GM18907 (cell line): ENCODE measurements at regions not wholly inside any gene's neighbourhood (a gene's known extent, or its start where the extent isn't known, plus 50 kb on each side); places are given as distances from the start of the nearest gene placed in this dataset.
"Not testable (repeated sequence)": the region's sequence is repeated elsewhere in the genome, so short reads cannot be mapped to it uniquely, and the experiment has no call there.

Source experiments
- ATAC-seq: cut with Tn5 transposase; IDR thresholded peaks from one replicate; pipeline ENCODE4 v1.9.1; 2021; ENCODE audit warnings: mild to moderate bottlenecking, moderate library complexity; ENCODE audit not compliant: unreplicated experiment

DNA sequence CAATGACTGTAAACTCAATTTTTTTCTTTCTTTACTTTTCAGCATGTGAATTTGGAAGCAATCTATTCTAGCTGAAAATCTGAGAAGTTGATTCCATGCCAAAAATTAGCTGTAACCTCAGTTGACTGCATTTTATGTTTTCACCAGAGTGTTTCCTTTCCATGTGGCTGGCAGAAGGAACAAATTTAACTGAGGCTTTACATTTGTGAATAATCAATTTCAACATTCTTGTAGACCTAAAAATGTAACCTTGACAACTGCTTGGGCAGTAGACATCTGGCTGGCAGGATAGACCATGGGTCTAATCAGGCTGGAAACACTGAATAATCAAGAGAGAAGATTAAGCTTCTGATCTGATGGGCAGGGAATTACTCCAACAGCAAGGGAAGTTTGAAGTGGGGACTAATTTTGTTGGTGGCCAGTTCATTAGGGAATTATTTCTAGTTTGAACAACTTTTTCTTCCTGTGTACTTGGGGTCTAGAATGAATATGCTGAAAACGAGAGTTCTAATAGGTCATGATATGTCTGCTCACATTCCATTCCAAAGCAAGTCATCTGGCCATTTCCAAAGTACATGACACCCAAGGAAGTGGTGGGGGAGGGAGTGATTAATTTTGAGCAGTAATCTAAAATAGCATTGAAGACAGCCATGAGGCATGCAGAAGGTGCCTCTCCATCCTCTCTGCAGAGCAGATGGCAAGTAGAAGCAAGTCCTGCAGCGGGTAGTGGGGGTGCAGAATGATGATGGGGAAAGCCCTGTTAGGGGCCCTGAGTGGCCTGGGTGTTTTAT lies 68.2 kb downstream of the ATP23 start:
- ATAC-seq = no peak

DNA sequence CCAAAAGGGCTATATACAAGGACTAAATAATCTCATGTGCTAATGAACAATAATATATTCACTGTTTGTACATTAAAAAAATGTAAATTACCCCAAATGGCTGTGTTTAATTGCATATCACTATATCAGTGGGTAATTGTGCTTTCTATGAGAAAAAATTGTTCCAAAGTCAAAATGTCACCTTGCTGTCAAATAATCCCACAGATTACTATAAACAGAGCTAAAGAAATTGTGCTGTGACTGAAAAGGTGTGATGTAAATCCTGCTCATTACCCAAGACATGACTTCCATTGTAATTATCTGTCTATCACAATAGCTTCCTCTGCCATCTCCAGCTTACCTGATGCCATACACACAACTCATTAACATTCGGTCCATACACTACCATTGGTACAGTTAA lies 70.3 kb downstream of the ATP23 start:
- ATAC-seq = no peak

DNA sequence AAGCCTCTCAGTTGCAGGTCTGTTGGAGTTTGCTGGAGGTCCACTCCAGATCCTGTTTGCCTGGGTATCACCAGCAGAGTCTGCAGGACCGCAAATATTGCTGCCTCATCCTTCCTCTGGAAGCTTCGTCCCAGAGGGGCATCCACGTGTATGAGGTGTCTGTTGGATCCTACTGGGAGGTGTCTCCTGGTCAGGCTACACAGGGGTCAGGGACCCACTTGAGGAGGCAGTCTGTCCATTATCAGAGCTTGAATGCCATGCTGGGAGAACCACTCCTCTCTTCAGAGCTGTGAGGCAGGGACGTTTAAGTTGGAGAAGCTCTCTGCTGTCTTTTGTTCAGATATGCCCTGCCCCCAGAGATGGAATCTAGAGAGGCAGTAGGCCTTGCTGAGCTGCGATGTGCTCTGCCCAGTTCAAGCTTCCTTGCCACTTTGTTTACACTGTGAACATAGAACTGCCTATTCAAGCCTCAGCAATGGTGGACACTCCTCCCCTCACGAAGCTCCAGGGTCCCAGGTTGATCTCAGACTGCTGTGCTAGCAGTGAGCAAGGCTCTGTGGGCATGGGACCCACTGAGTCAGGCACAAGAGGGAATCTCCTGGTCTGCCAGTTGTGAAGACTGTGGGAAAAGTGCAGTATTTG lies 81.1 kb downstream of the ATP23 start:
- ATAC-seq = not testable (repeated sequence)

DNA sequence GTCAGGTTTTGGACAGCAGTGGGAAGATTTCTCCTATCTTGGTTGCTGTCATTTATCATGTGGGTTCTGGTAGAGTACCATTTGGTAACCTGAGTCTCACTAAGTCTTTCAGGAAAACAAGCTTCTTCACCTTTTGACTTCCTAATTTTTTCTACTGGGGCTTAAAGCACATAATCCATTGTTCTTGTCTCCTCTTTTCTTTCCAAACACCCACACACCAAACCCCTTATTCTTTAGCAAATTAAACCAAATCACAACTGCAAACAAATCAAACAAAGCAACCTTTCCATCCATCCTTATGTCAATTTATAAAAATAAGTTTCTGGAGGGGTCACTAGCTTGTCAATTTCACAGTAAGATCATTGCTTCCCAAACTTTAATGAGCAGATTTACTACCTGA lies 84.1 kb downstream of the ATP23 start:
- ATAC-seq = no peak

DNA sequence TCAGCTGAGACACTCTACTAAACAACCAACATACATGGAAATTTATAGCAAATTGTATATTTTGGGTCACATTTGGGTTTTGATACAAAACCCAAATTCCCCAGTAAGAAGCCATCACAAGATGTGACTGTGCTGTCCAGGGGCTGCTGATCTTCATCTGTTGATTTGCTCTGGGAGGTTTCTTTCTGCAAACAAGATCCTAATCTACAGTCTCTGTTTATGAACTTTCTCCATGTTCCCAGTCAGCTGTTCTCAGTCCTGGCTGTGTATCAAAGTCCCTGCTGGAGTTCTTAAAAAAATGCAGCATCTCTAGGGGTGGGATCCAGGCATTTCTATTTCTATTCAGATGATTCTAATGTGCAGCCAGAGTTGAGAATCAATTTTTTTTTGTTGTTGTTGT lies 85.1 kb downstream of the ATP23 start:
- no peak for ATAC-seq

DNA sequence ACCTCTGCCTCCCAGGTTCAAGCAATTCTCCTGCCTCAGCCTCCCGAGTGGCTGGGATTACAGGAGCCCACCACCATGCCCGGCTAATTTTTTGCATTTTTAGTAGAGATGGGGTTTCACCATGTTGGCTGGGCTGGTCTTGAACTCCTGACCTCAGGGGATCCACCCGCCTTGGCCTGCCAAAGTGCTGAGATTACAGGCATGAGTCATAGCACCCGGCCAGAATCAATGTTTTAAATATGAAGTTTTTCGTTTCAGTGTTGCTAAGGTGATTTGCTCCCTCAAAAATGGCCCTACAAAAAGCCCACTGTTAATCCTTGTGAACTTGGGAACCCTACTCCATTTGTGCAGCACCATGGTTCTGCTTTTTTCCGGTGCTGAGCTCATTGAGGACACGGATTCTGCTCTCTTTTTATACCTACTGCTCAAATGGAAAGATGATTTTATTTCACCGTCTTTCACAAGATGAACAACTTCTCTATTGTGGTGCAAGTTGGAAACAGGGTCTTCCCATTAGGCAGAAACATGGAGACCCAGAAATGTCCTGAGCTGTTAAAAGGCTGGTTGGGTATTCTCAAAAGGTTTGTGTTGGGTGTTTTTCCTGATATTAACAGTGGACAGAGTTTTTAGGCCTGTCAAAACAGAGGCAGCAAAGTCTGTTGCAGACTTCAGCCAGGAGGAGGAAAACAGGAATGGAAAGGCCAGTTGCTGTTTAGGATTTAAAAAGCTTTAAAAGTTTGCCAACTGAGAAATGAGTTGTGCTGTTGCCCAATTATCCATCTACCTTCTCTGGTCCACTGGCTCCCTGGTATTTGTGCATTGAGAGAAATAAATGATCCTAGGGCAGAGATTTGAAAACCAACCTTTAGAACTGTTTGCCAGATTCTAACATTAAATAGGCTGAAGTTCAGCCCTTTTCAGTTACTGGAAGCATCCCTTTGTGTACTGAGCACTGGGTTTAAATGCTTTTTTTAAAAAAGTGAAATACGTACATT lies 85.8 kb downstream of the ATP23 start:
- no peak for ATAC-seq

DNA sequence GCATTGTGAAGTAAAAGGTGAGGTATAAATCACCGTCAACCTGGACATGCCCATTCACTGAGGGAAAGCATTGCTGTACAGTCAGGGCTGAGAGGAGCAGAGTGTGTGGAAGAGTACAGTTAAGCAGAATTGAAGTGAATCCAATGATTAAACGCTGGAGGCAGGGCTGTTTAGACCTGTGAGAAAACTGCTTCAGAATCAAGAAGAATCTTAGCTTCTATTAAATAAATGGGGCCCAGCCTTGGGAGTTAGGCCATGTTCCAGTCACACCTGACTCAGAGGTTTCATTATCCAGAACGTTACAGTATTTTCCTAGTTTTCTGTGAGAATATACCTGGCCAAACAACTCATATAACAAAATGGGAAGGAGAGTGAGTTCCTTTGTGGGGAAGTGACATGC lies 86.9 kb downstream of the ATP23 start:
- no peak for ATAC-seq

DNA sequence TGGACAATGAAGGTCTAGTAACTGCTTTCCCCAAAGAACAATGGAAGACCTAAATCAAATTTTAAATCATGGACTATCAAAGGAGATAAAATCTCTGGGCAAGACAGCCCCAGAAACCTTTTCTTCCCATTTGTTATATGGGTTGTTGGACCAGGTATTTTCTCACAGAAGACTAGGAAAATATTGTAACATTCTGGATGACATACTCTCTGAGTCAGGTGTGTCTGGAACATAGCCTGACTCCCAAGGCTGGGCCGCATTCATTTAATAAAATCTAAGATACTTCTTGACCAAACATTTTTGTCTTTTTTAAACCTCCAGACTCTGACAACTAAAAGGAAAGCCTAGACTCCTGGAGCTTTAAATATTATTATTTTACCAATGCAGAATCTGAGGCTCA lies 87.9 kb downstream of the ATP23 start:
- no peak for ATAC-seq

DNA sequence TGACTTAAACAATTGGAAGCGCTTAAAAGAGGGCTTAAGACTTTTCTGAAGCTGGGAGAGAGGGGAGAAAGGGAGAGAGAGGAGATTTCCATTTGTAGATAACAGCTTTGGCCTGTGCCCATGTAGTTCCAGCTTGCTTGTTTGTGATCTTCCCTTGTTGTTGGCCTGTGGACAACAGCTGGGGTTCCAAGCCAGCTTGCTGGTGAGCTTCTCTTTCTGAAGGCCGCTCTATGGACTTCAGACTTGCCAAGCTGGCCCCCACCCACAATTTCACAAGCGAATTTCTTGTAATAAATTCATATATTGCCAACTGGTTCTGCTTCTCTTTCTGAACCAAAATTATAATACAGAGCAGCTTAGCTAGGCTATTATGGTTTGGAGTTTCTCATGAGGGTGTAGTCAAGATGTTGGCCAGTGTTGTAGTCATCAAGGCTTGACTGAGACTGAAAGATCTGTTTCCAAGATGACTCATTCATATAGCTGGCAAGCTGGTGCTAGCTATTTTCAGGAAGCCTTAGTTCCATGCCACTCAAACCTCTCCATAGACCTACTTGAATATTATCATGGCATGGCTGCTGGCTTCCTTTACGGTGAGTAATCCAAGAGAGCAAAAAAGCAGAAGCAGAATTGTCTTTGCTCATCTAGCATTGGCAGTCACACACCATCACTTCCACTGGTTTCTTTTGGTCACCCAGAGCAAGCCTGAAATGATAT lies 89.4 kb downstream of the ATP23 start:
- no peak for ATAC-seq

DNA sequence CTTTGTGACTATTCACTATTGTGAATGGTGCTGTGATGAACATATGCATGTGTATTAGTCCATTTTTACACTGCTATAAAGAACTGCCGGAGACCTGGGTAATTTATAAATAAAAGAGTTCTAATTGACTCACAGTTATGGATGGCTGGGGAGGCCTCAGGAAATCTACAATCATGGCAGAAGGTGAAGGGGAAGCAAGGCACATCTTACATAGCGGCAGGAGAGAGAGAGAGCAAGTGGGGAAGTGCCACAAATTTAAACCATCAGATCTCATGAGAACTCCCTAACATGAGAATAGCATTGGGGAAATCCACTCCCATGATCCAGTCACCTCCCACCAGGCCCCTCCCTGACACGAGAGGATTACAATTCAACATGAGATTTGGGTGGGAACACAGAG lies 90.8 kb downstream of the ATP23 start:
- no peak for ATAC-seq

DNA sequence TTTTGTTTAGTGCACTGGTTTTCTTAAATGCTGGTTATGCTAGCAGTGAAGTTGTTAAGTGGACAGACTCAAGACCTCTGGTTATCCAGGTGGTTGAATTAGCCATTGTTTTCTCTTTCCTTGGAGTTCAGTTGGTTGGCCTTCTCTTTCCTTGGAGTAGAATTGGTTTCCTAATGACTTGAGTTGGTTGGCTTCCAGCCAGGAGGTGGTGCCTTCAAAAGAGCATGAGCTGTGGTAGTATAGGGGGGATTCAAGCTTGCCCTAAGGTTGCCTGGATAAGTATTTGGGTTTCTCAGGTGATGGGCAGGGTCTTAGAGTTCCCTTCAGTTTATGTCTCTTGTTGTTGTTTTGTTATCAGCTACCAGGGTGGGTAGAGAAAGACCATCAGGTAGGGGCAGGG lies 92.5 kb downstream of the ATP23 start:
- no peak for ATAC-seq

DNA sequence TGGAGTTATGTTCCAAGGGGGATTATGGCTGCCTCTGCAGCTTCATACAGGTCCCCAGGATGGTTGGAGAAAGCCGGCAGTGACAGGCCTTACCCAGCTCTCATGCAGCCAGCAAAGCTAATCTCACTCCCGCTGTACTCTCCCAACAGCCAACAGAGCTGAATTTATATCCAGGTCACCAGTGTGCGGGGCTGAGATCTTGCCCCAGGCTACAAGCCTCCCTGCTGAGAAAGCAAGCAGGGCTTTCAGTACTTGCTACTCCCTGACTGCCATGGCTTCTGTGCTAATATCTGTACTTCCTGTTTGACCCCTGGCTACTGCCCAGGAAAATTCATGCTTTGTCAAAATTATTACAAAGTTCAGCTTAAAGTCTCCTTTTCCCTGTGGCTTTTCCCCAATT lies 92.9 kb downstream of the ATP23 start:
- ATAC-seq = no peak

DNA sequence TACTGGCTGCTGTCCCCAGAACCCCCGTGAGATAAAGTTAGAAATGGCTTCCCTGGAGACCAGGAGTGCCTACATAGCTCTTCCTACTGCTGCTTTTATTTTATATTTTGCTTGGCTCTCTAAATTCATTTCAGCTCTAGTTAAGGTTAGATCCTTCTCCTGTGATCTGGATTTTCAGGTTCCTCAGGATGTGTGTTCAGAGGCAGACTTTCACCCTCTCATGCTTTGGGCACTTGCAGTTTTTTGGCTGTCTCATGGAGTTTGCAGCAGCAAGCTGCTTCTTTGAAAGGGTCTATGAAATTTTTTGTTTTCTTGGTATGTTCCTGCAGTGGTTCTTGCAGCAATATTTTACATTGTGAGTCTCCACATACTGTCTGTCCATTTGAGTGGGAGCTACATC lies 93.3 kb downstream of the ATP23 start:
- ATAC-seq = no peak

DNA sequence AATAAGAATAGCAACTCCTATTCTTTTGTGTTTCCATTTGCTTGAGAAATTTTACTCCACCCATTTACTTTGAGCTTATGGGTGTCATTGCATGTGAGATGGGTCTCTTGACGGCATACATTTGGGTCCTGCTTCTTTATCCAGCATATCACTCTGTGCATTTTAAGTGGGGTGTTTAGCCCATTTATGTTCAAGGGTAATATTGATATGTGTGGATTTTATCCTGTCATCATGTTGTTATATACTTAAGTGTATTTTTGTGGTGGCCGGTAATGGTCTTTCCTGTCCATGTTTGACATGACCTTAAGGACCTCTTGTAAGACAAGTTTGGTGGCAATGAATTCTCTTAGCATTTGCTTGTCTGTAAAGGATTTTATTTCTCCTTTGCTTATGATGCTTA lies 100.1 kb downstream of the ATP23 start:
- ATAC-seq = no peak

DNA sequence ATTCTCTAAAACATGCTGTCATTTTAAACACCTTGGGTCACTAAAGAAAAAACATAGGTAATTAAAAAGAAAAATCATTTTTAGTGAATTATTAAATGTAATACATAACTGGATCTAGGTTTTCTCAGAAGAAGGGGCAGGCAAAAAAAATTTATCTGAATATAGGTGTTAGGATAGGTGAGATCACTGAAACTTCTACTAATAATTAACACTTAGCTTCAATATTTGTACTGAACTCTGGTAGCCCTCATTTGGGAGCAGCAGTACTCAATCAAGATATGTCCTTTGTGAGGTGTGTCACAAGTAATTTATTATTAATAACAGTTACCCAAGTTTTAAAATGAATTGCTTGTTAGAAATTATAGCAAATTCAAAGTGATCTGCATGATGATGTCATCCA lies 103.6 kb downstream of the ATP23 start:
- ATAC-seq = no peak

DNA sequence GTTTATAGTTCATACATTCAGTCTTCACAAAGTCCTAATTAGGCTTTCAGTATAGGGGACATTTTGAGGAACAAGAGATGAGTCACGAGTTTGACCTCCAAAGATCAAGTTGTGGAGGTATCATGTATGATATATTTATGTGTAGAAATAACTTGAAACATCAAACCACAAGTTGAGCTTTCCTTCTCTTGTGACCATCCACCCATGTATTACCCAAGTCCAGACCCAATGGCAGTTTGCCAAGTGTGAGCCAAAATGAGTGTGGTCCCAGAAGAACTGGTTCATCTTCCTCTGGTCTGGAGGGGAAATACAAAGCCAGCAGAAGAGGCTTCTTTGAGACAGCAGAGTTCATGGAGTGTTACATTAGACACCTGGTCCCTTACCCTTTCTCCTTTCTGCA lies 104.9 kb downstream of the ATP23 start:
- no peak for ATAC-seq

DNA sequence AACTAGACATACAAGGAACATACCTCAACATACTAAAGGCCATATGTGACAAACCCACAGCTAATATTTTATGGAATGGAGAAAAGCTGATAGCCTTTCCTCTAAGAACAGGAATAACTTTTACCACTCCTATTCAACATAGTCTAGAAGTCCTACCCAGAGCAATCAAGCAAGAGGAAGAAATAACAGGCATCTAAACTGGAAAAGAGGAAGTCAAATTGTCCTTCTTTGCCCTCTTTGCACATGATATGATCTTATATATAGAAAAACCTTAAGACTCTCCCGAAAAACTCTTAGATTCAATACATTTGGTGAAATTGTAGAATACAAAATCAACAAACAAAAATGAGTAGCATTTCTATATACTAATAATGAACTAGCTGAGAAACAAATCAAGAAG lies 110.0 kb downstream of the ATP23 start:
- no peak for ATAC-seq

DNA sequence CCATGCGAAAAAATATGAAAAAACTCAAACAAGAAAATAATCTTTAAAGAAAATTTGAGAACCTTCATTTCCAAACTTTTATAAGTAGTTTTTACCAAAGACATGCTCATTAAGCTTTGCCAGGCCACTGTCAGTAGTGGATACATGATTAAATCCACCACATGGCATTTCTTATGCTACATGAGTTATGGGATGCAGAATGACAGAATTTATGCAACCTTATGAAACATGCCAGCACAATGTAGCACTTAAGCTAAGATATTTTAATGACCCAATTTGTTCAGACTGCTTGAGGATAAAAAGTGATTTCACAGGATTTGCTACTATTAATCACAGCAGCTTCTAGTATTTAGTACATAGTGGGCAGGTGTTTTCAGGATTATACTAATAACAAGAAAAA lies 123.3 kb downstream of the ATP23 start:
- no peak for ATAC-seq

DNA sequence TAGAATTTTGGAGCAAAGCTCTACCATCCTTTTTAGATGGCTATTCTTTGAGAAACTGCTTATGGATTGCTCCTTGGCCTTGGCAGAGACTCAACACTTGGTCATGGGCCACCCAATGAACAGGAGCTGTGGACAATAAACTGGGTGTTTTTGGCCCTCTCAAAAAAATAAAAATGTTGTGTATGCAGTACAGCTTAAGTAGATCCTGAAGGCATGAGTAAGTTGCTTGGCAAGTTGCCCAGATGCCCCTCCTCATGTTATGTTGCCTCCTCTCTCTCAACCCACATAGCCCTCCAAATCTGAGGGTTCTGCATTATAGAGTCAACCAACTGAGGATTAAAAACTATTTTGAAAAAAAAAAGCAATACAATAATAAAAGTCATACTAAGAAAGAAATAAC lies 124.9 kb downstream of the ATP23 start:
- no peak for ATAC-seq

DNA sequence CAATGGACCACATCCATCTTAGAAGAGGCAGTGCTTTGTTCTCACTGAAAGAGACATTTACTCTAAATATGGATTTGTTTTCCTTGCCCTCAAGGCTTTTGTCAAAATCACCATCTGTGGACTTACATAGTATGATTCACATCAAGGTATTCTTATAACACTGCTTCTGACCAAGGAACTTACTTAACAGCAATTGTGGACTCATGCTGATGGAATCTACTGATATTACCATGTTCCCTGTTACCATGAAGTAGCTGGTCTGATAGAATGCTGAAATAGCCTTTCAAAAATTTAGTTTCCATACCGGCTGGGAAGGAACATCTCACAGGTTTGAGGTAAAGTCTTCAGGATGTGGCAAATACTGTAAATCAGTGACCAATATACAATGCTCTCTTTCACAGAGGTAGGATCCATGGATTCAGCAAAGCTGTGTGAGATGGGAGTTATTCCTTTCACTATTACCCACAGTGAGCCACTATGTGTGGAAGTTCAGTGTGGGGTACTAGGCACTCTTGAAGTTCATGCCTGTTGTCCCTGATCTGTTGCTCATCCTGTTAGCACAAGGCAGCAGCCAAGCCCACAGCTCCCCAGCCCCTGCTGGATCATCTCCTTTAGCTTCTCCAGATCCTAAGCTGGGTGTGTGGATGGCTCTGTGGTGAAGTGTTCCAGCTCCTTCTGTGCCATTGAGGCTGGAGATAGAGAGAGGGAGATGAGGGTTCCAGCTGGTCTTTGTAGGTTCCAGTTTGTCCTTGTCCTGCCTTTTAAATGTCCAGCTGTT lies 126.4 kb downstream of the ATP23 start:
- no peak for ATAC-seq
